PC-3 (cell line): ENCODE measurements at regions not wholly inside any gene's neighbourhood (a gene's known extent, or its start where the extent isn't known, plus 50 kb on each side); places are given as distances from the start of the nearest gene placed in this dataset.

Experiments
- ATAC-seq: fragments of 200-7000 bp; cut with Tn5 transposase; 2 replicates; pipeline ENCODE4 v1.9.1; 2020; ENCODE audit warnings: mild to moderate bottlenecking, moderate library complexity
- BruUV-seq: library from RNA; stranded (reverse); fragments of 400-500 nt; replicated peaks from 2 replicates; lab custom pipeline; 2021; lab: Mats Ljungman, UMichigan
- CTCF ChIA-PET: fragments of 300-600 bp; sonication (Branson Sonifier 250); formaldehyde crosslinking; loops from one replicate; lab custom pipeline; 2022; ENCODE audit warnings: antibody characterized with exemption; lab: Charles Lee
- POLR2A ChIA-PET: fragments of 300-600 bp; sonication (Branson Sonifier 250); formaldehyde crosslinking; loops from one replicate; lab custom pipeline; 2022; ENCODE audit warnings: antibody characterized with exemption; ENCODE audit not compliant: unreplicated experiment; lab: Charles Lee
- DNase-seq: peaks from one replicate; pipeline ENCODE4 v3.0.0-alpha.2; 2015
- H2AFZ ChIP-seq: fragments of 300-600 bp; sonication (generic); 2 replicates; pipeline ENCODE4 v1.6.0; 2016; ENCODE audit warnings: antibody characterized with exemption, low read length
- H3F3A ChIP-seq: fragments of 300-600 bp; sonication (generic); one replicate; pipeline ENCODE4 v1.6.0; 2017; ENCODE audit warnings: antibody characterized with exemption, low read length, control low read depth, mild to moderate bottlenecking; ENCODE audit not compliant: unreplicated experiment
- H3K27ac ChIP-seq: fragments of 300-600 bp; sonication (generic); 2 replicates; pipeline ENCODE4 v1.5.1; 2016; ENCODE audit warnings: mild to moderate bottlenecking, low read length
- H3K27me3 ChIP-seq: fragments of 300-600 bp; sonication (generic); 2 replicates; pipeline ENCODE4 v1.6.1; 2016; ENCODE audit warnings: low read length, mixed read lengths
- H3K36me3 ChIP-seq: fragments of 300-600 bp; sonication (generic); 2 replicates; pipeline ENCODE4 v1.6.1; 2016; ENCODE audit warnings: low read depth, mixed run types, low read length, mixed read lengths
- H3K4me1 ChIP-seq: fragments of 300-600 bp; sonication (generic); 2 replicates; pipeline ENCODE4 v1.5.1; 2016; ENCODE audit warnings: low read length; ENCODE audit not compliant: insufficient read depth
- H3K4me2 ChIP-seq: fragments of 300-600 bp; sonication (generic); 2 replicates; pipeline ENCODE4 v1.6.0; 2016; ENCODE audit warnings: low read length
- H3K4me3 ChIP-seq: fragments of 300-600 bp; sonication (generic); 2 replicates; pipeline ENCODE4 v1.5.1; 2016; ENCODE audit warnings: mild to moderate bottlenecking, low read length, mixed read lengths
- H3K79me2 ChIP-seq: fragments of 300-600 bp; sonication (generic); 2 replicates; pipeline ENCODE4 v1.6.1; 2017; ENCODE audit warnings: low read length, mixed read lengths
- H3K9ac ChIP-seq: fragments of 300-600 bp; sonication (generic); 2 replicates; pipeline ENCODE4 v1.6.0; 2016; ENCODE audit warnings: mild to moderate bottlenecking, low read length
- H3K9me2 ChIP-seq: fragments of 300-600 bp; sonication (generic); replicated peaks from 2 replicates; pipeline ENCODE4 v1.6.1; 2016; ENCODE audit warnings: mixed run types, low read length, mixed read lengths
- H3K9me3 ChIP-seq: fragments of 300-600 bp; sonication (generic); 2 replicates; pipeline ENCODE4 v1.6.1; 2016; ENCODE audit warnings: low read length, mixed read lengths
- H4K20me1 ChIP-seq: fragments of 300-600 bp; sonication (generic); 2 replicates; pipeline ENCODE4 v1.6.1; 2016; ENCODE audit warnings: low read length, mixed read lengths
- CTCF ChIP-seq: fragments of 300-600 bp; sonication (generic); conservative IDR thresholded peaks from 2 replicates; pipeline ENCODE4 v1.5.1; 2017; ENCODE audit warnings: antibody characterized with exemption, low read depth, mild to moderate bottlenecking, low read length
- EZH2 ChIP-seq: fragments of 300-600 bp; sonication (generic); IDR thresholded peaks from one replicate; pipeline ENCODE4 v1.6.1; 2017; ENCODE audit warnings: antibody characterized with exemption, mild to moderate bottlenecking, low read length; ENCODE audit not compliant: unreplicated experiment
- EZH2phosphoT487 ChIP-seq: fragments of 300-600 bp; sonication (generic); IDR thresholded peaks from 2 replicates; pipeline ENCODE4 v1.6.1; 2018; ENCODE audit warnings: mild to moderate bottlenecking, antibody characterized with exemption, low read length, borderline replicate concordance
- intact Hi-C: fragments of 100-400 bp; cut with micrococcal nuclease; formaldehyde crosslinking; loops from 2 replicates; pipeline ENCODE4 v1.9.0; 2023

GRCh38 chr6:94468830-94469229, 1049.5 kb upstream of the EPHA7 start:
- H3K79me2 ChIP-seq = no peaks in the 10 kb centered on the region
- no peaks in the 10 kb centered on the region for H4K20me1 ChIP-seq
- ChIA-PET CTCF (no interaction called here), POLR2A (no interaction called here)
- H3K4me2 ChIP-seq = no peak overlapping the region
- TF ChIP-seq EZH2phosphoT487 (no peak), EZH2 (no peak)
- intact Hi-C loops = no loop called here
- no peak for ATAC-seq
- H3K4me3 ChIP-seq = no peak overlapping the region
- no peak for DNase-seq
- H3K4me1 ChIP-seq = no peaks in the 10 kb centered on the region
- no peaks in the 10 kb centered on the region for H3K27me3 ChIP-seq
- no peak overlapping the region for H3K9ac ChIP-seq
- no peaks in the 10 kb centered on the region for H3K36me3 ChIP-seq
- H3K27ac ChIP-seq = no peak overlapping the region
- no peaks in the 10 kb centered on the region for H3F3A ChIP-seq
- no peak overlapping the region for H2AFZ ChIP-seq
- no peaks in the 10 kb centered on the region for H3K9me3 ChIP-seq
- BruUV-seq = no TSS peak
- H3K9me2 ChIP-seq = no peaks in the 10 kb centered on the region

DNA sequence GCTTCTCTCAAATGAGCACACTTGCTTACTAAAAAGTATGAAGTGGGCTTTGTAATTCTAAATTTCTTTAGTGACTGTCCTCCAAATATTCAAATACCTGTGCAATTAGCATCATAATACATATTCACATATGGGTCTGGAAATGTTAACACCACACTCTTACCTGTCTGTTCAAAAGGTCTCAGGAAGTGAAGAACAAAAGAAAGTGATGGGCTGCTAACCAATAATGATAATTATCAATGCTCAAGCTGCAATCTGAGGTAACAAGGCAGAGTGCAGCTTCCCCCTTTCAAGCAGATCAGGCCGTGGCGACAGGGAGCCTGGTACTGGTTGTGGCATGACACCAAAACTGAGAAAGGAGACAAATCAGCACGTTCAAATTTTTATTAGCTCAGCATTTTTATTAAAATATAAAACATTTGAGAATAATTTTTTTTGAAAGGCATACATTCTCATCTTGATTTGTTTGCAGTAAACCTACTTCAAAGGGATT, 1044.7 kb upstream of the EPHA7 start:
- no TSS peak for BruUV-seq
- intact Hi-C loops = no loop called here

DNA sequence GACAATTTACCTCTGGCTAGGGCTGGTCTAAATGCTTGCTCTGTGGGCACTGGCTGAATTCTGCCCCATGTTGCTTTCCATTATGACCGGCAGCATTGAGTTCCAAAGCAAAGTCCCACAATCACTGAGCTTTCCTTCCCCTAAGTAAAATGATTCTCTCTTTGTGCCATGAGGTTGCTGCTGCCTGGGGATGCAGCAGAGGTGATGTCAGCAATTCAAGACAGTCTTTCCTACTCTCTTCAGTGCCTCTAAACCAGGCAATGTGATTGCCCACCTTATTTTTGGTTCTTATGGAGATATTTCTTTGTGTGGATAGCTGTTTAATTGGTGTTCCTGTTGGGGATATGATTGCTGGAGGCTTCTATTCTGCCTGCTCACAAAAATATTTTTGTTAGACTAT, 1043.9 kb upstream of the EPHA7 start:
- ATAC-seq (no peak), DNase-seq (no peak)
- Histone ChIP-seq H3K4me2 (no peak overlapping the region), H3K4me3 (no peak overlapping the region), H2AFZ (no peak overlapping the region), H3K9me3 (no peaks in the 10 kb centered on the region), H3K79me2 (no peaks in the 10 kb centered on the region), H3F3A (no peaks in the 10 kb centered on the region), H3K9ac (no peak overlapping the region), H3K4me1 (no peaks in the 10 kb centered on the region), H3K9me2 (no peaks in the 10 kb centered on the region), H4K20me1 (no peaks in the 10 kb centered on the region), H3K27me3 (no peaks in the 10 kb centered on the region), H3K36me3 (no peaks in the 10 kb centered on the region), H3K27ac (no peak overlapping the region)
- no TSS peak for BruUV-seq
- ChIA-PET POLR2A (no interaction called here), CTCF (no interaction called here)
- no peak for TF ChIP-seq EZH2
- TF ChIP-seq EZH2phosphoT487 = no peak
- TF ChIP-seq CTCF = no peak
- intact Hi-C loops = no loop called here

More for the DNA sequence above, 1044.7 kb upstream of the EPHA7 start:
- Histone ChIP-seq H3K9ac (no peak overlapping the region), H3K79me2 (no peaks in the 10 kb centered on the region), H3K4me1 (no peaks in the 10 kb centered on the region), H2AFZ (no peak overlapping the region), H3K9me2 (no peaks in the 10 kb centered on the region), H3F3A (no peaks in the 10 kb centered on the region), H3K4me2 (no peak overlapping the region), H3K36me3 (no peaks in the 10 kb centered on the region), H3K27me3 (no peaks in the 10 kb centered on the region), H4K20me1 (no peaks in the 10 kb centered on the region), H3K27ac (no peak overlapping the region), H3K4me3 (no peak overlapping the region), H3K9me3 (no peaks in the 10 kb centered on the region)
- ATAC-seq (no peak), DNase-seq (no peak)
- CTCF ChIA-PET = no interaction called here
- POLR2A ChIA-PET = no interaction called here
- no peak for TF ChIP-seq CTCF
- no peak for TF ChIP-seq EZH2
- TF ChIP-seq EZH2phosphoT487 = no peak
